HepG2 (cell line): ENCODE measurements at regions not wholly inside any gene's neighbourhood (a gene's known extent, or its start where the extent isn't known, plus 50 kb on each side); places are given as distances from the start of the nearest gene placed in this dataset.

ENCODE experiments used
- ATAC-seq: fragments of 200-7000 bp; cut with Tn5 transposase; 3 replicates; pipeline ENCODE4 v1.9.1; 2020; ENCODE audit warnings: mild to moderate bottlenecking, moderate library complexity
- BruUV-seq: library from RNA; stranded (reverse); fragments of 400-500 nt; replicated peaks from 2 replicates; lab custom pipeline; 2021; lab: Mats Ljungman, UMichigan
- CTCF ChIA-PET: fragments of 300-600 bp; formaldehyde crosslinking; extraction: SDS; loops from one replicate; lab custom pipeline; 2021; ENCODE audit warnings: low total read pairs, inconsistent platforms, low intra/inter-chr PET ratio; lab: Yijun Ruan, JAX
- POLR2A ChIA-PET: fragments of 350-600 bp; sonication (Branson Sonifier 250); formaldehyde crosslinking; loops from one replicate; lab custom pipeline; 2020; ENCODE audit warnings: antibody characterized with exemption, inconsistent platforms; lab: Yijun Ruan, JAX
- DNase-seq: peaks from one replicate; pipeline ENCODE4 v3.0.0-alpha.2; 2015; ENCODE audit warnings: low spot score
- FAIRE-seq: peaks from 3 replicates; lab custom pipeline; 2011; peaks lifted over from hg19 to GRCh38; lab: Jason Lieb, UNC
- H2AFZ ChIP-seq: one replicate; pipeline ENCODE4 v1.6.1; 2011; ENCODE audit warnings: low read length, inconsistent platforms
- H3K27ac ChIP-seq: fragments of 300-600 bp; 3 replicates; pipeline ENCODE4 v1.8.0; 2011; ENCODE audit warnings: mixed run types, mild to moderate bottlenecking, mixed read lengths, low read length, inconsistent platforms; ENCODE audit not compliant: insufficient read depth; ENCODE audit errors: extremely low read length
- H3K27me3 ChIP-seq, 2 experiments: fragments of 200-600 bp in 1 of 2; 2 replicates in 1 of 2; 3 replicates in 1 of 2; pipeline versions ENCODE4 v1.6.0 to v1.8.0; 2011; ENCODE audit warnings: low read length in 2 of 2, mild to moderate bottlenecking in 2 of 2, moderate library complexity in 2 of 2, inconsistent platforms in 1 of 2; ENCODE audit not compliant: insufficient read depth in 2 of 2, control insufficient read depth in 1 of 2
- H3K36me3 ChIP-seq, 2 experiments: fragments of 200-600 bp in 1 of 2; replicated peaks in 1 of 2; 2 replicates in 1 of 2; 3 replicates in 1 of 2; pipeline versions ENCODE4 v1.5.1 to v1.8.0; 2011; ENCODE audit warnings: low read length in 2 of 2, inconsistent platforms in 1 of 2; ENCODE audit not compliant: insufficient read depth in 2 of 2, control insufficient read depth in 1 of 2
- H3K4me1 ChIP-seq: 2 replicates; pipeline ENCODE4 v1.5.1; 2012; ENCODE audit warnings: low read length, inconsistent platforms; ENCODE audit not compliant: insufficient read depth
- H3K4me2 ChIP-seq: 2 replicates; pipeline ENCODE4 v1.6.0; 2011; ENCODE audit warnings: low read depth, low read length, inconsistent platforms
- H3K4me3 ChIP-seq, 3 experiments: fragments of 200-600 bp in 1 of 3; sonication (generic), shearing (Covaris generic) in 1 of 3; replicated peaks in 1 of 3; 2 replicates each; pipeline ENCODE4 v1.5.1; 2011 to 2016; ENCODE audit warnings: low read length in 3 of 3, inconsistent platforms in 2 of 3, low read depth in 2 of 3, mild to moderate bottlenecking in 2 of 3, control low read depth in 1 of 3, mixed read lengths in 1 of 3; ENCODE audit not compliant: insufficient read depth in 1 of 3
- H3K79me2 ChIP-seq: one replicate; pipeline ENCODE4 v1.6.1; 2011; ENCODE audit warnings: low read length, inconsistent platforms; ENCODE audit not compliant: insufficient read depth
- H3K9ac ChIP-seq: 2 replicates; pipeline ENCODE4 v1.6.0; 2011; ENCODE audit warnings: mild to moderate bottlenecking, low read depth, low read length, inconsistent platforms; ENCODE audit not compliant: insufficient read depth
- H3K9me3 ChIP-seq: 2 replicates; pipeline ENCODE4 v1.5.1; 2012; ENCODE audit warnings: mild to moderate bottlenecking, low read length
- H4K20me1 ChIP-seq: 2 replicates; pipeline ENCODE4 v1.6.0; 2011; ENCODE audit warnings: inconsistent platforms, mild to moderate bottlenecking, low read length, moderate library complexity; ENCODE audit not compliant: insufficient read depth
- AGO2 ChIP-seq: fragments of 200-400 bp; formaldehyde crosslinking; optimal IDR thresholded peaks from 2 replicates; pipeline ENCODE3; 2017; ENCODE audit warnings: mild to moderate bottlenecking, low read depth, low read length, moderate library complexity
- JUNB ChIP-seq: sonication (generic); formaldehyde crosslinking; IDR thresholded peaks from 2 replicates; pipeline ENCODE4 v1.8.0; 2022; ENCODE audit warnings: missing genetic modification reagents, mild to moderate bottlenecking, borderline replicate concordance
- KDM5A ChIP-seq: fragments of 200-600 bp; sonication (generic); IDR thresholded peaks from 2 replicates; pipeline ENCODE4 v1.7.0; 2018; ENCODE audit warnings: antibody characterized with exemption, mild to moderate bottlenecking, low read length, borderline replicate concordance
- LCORL ChIP-seq, 2 experiments: fragments of 450-650 bp in 1 of 2; sonication (generic) in 1 of 2; formaldehyde crosslinking in 1 of 2; IDR thresholded peaks; 2 replicates each; pipeline versions ENCODE4 v1.5.0 to v1.6.1; 2017 to 2020; ENCODE audit warnings: antibody characterized with exemption in 1 of 2, missing genetic modification reagents in 1 of 2
- THAP9 ChIP-seq: sonication (generic); formaldehyde crosslinking; IDR thresholded peaks from 2 replicates; pipeline ENCODE4; 2020; ENCODE audit warnings: missing genetic modification reagents, mild to moderate bottlenecking, borderline replicate concordance
- ZBTB1 ChIP-seq: sonication (generic); formaldehyde crosslinking; IDR thresholded peaks from 2 replicates; pipeline ENCODE4 v1.4.0; 2020; ENCODE audit warnings: missing genetic modification reagents, borderline replicate concordance
- ZBTB26 ChIP-seq: IDR thresholded peaks from 2 replicates; pipeline ENCODE4 v1.6.1; 2016; ENCODE audit warnings: missing compliant biosample characterization, missing genetic modification reagents, borderline replicate concordance
- ZMYM3 ChIP-seq: sonication (generic); formaldehyde crosslinking; IDR thresholded peaks from 2 replicates; pipeline ENCODE4 v1.5.1; 2020; ENCODE audit warnings: mild to moderate bottlenecking, missing genetic modification reagents
- ZNF251 ChIP-seq: sonication (generic); formaldehyde crosslinking; IDR thresholded peaks from 2 replicates; pipeline ENCODE4 v1.9.0; 2021; ENCODE audit warnings: mild to moderate bottlenecking, missing genetic modification reagents
- ZNF740 ChIP-seq: sonication (generic); formaldehyde crosslinking; IDR thresholded peaks from 2 replicates; pipeline ENCODE4 v1.4.0; 2020; ENCODE audit warnings: missing genetic modification reagents
- ZNF777 ChIP-seq: sonication (generic); formaldehyde crosslinking; IDR thresholded peaks from 2 replicates; pipeline ENCODE4 v1.4.0; 2020; ENCODE audit warnings: missing genetic modification reagents
- ZXDC ChIP-seq: sonication (generic); formaldehyde crosslinking; IDR thresholded peaks from 2 replicates; pipeline ENCODE4 v1.5.0; 2020; ENCODE audit warnings: mild to moderate bottlenecking, missing genetic modification reagents
- WGBS: methylation state at CpG from one replicate; pipeline ENCODE4 v1.1.6; 2017; ENCODE audit warnings: low lambda C conversion rate; 5-methylcytosine and 5-hydroxymethylcytosine counted together
- in situ Hi-C: cut with HindIII; loops from 2 replicates; pipeline ENCODE4 v1.10.0; 2017; ENCODE audit warnings: low pct_unique_long_range_greater_than_20kb; ENCODE audit not compliant: extremely low pct_ligation_motif_present
- intact Hi-C: fragments of 100-400 bp; cut with micrococcal nuclease; formaldehyde crosslinking; loops from one replicate; pipeline ENCODE4 v1.10.0; 2022; ENCODE audit not compliant: unreplicated experiment

GRCh38 chr3:170797685-170798084 lies 72.3 kb downstream of the RPL22L1 start:
- Histone ChIP-seq H2AFZ (no peak overlapping the region), H4K20me1 (0 out of 2 replicates have a peak, but pooled peaks cover 2% of the 10 kb centered on the region), H3K4me1 (no peaks in the 10 kb centered on the region), H3K9ac (no peak overlapping the region), H3K4me3 (no peak overlapping the region), H3K27ac (no peak overlapping the region), H3K27me3 (no peaks in the 10 kb centered on the region; a peak in 1 of 5 replicates), H3K4me2 (no peak overlapping the region), H3K9me3 (no peaks in the 10 kb centered on the region), H3K36me3 (no peaks in the 10 kb centered on the region), H3K79me2 (no peaks in the 10 kb centered on the region)
- DNase-seq (no peak), ATAC-seq (no peak), FAIRE-seq (no peak)
- CTCF ChIA-PET: no interaction called here
- POLR2A ChIA-PET: no interaction called here
- no TSS peak for BruUV-seq
- whole genome bisulfite sequencing: 20% methylated on average over 5 of the region's 5 CpGs
- in situ Hi-C loops: no loop called here
- intact Hi-C loops: no loop called here
- no peak for TF ChIP-seq ZXDC
- no peak for TF ChIP-seq ZNF777 (CRISPR knock-in tag)
- no peak for TF ChIP-seq ZNF251
- TF ChIP-seq ZMYM3 (CRISPR knock-in tag): no peak
- TF ChIP-seq ZBTB26 (CRISPR knock-in tag): no peak
- no peak for TF ChIP-seq AGO2
- TF ChIP-seq ZNF740 (CRISPR knock-in tag): no peak
- TF ChIP-seq THAP9 (CRISPR knock-in tag): no peak
- TF ChIP-seq ZBTB1: no peak
- no peak for TF ChIP-seq LCORL (IDR thresholded peaks at IDR 0.05)
- no peak for TF ChIP-seq LCORL (CRISPR knock-in tag; IDR thresholded peaks at IDR 0.05)
- no peak for TF ChIP-seq JUNB (CRISPR knock-in tag)
- no peak for TF ChIP-seq KDM5A
